HG03064 (cell line): ENCODE measurements at regions not wholly inside any gene's neighbourhood (a gene's known extent, or its start where the extent isn't known, plus 50 kb on each side); places are given as distances from the start of the nearest gene placed in this dataset.
"Not testable (repeated sequence)": the region's sequence is repeated elsewhere in the genome, so short reads cannot be mapped to it uniquely, and the experiment has no call there.

Experiments used
- ATAC-seq: cut with Tn5 transposase; IDR thresholded peaks from one replicate; pipeline ENCODE4 v1.9.1; 2021; ENCODE audit warnings: low read depth; ENCODE audit not compliant: unreplicated experiment

DNA sequence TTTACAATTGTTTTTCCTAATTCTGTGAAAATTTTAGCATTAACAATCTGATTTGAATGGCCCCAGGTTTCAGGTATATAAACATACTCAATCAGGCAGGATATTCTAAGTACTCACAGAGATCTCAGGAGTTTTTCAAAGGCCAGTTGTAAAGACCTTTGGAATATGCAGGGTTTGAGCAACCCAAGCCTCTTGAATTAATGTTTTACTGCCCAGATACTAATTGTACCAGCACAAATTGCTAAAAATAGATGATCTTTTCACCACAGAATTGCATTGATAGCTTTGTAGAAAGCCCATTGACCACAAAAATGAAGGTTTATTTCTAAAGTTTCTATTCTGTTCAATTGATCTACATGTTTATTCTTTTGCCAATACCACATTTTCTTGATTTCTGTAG is 186.5 kb downstream of the OSTF1 start:
- no peak for ATAC-seq

DNA sequence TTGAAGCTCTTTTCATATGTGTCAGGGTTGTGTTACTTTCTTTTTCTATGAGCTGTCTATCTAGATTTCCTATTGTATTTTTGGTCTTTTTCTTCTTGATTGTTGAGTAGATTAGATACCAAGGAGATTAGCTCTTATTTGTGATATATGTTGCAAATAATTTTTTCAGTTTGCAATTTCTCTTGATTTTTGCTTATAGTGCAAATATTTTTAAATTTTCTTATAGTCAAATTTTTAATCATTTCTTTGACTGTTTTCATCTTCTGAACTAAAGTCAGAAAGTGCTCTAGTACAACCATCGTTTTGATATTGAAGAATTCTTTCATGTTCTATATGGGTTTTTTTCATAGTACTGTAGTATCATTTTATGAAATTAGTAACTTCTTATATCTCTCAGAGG is 193.7 kb downstream of the OSTF1 start:
- ATAC-seq, result no peak

DNA sequence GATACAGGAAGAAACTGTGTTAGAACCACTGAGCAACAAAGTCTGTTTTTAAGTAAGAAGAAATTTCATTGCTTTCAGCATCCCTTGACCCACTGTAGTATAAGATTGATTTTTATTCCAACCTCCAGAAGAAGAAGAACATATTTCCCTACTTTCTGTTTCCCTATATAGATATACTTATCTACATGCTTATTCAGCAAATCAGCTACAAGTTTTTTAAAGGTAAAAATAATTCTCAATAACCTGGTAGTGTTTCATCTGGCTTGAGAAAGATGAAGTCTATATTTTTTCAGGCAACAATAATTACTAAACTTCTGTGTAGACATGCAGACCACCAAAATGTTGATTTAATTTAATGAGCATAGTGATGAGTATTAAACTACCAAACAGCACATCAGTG is 201.0 kb downstream of the OSTF1 start:
- ATAC-seq, result no peak

DNA sequence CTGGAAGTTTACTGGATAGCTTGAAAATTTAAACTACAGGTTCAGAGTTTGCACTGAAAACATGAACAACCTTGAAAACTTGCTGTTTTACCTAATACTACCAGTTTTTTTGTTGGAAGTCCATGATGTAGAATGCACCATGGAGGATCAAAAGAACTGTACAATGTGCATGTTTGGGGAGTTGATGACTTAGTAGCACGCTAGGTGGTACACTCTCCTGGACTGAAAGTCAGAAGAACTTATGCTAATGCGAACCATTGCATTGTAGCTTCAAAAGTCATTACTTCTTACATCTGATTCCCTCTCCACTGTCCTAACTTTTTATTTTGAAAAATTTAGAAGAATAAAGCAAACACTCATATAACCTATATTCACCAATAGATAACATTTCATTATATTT is 211.0 kb downstream of the OSTF1 start:
- no peak for ATAC-seq

DNA sequence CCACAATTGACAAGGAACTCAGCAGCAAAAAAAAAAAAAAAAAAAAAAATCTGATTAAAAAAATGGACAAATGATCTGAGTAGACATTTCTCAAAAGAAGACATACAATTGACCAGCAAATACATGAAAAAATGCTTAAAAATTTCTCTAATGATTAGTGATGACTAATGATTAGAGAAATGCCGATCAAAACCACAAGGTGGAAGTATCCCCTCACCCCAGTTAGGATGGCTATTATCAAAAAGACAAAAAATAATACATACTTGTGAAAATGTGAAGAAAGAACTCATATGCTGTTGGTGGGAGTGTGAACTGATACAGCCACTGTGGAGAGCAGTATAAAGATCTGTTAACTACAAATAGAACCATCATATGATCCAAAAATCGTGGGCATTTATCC is 245.3 kb downstream of the OSTF1 start:
- ATAC-seq, result no peak

DNA sequence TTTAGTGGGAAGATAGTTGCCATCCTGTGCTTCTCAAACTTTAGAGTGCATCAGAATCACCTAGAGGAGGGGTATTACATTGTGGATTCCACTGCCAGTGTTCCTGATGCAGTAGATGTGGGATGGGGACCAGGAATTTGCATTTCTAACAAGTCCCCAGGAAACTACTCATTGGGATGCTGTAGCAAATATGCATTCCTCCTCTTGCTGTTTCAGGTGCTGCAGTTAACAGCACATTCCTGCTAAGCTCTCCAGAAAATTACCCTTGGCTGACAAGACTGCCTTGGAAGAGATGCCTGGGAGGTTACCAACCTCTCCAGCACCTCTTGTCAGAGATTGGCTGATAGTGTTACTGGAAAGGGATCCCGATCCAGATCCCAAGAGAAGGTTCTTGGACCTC is 270.5 kb downstream of the OSTF1 start:
- ATAC-seq, result no peak

DNA sequence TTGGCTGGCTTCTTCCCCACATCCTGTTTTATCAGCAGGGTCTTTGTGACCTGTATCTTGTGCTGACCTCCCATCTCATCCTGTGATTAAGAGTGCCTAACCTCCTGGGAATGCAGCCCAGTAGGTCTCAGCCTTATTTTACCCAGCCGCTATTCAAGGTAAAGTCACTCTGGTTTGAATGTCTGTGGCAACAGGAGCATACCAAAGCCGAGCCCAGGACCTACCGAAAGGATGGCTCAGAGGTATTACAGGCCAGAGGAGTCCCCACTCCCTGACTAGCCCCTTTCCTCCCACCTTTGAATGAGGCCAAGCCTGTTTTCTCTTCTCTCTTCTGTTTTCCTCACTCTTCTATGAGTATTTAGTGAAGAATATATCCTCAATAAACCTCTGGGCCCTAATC is 271.3 kb downstream of the OSTF1 start:
- ATAC-seq, result no peak

DNA sequence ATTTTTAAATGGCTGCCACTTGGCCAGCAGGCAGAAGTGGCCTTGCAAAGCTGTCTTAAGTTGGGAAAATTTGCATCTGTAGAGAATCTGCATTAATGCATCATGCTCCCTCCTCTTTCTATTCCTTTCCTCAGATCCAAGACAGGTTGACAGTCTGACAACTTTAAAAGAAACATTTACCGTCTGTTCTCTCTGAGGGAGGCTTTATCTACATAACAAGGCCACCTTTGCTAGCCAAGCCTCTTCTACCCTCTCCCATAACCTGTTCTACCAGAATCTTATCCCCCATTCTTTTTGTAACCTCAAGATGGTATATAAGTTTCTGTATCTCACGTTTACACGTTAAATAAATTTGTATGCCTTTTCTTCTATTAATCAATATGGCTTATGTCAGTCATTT is 271.9 kb downstream of the OSTF1 start:
- ATAC-seq, result no peak

DNA sequence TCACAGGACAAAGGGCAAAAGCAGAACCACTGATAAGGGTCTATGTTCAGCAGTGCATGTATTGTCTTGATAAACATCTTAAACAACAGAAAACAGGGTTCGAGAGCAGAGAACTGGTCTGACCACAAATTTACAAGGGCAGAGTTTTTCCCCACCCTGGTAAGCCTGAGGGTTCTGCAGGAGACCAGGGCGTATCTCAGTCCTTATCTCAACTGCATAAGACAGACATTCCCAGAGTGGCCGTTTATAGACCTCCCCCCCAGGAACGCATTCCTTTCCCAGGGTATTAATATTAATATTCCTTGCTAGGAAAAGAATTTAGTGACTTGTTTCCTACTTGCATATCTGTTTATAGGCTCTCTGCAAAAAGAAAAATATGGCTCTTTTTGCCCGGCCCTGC is 274.1 kb downstream of the OSTF1 start:
- ATAC-seq, result not testable (repeated sequence)

DNA sequence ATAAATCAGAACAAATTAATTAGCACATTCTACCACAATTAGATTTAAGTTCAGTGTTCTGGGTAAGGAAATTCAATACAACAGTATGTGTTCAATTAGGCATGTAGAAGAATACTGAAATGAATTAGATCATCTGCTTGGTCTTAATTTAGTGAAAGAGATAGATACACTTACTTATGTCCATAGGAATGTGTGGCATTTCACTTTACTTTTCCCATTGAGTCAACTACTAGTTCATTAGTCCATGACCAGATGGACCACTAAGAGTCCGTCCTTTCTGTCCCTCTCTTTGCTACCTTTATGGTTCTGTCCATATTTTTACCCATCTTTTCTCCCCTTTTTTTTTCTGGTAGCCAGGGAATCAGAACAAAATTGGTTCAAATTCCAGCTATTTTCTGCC is 276.9 kb downstream of the OSTF1 start:
- ATAC-seq, result no peak

DNA sequence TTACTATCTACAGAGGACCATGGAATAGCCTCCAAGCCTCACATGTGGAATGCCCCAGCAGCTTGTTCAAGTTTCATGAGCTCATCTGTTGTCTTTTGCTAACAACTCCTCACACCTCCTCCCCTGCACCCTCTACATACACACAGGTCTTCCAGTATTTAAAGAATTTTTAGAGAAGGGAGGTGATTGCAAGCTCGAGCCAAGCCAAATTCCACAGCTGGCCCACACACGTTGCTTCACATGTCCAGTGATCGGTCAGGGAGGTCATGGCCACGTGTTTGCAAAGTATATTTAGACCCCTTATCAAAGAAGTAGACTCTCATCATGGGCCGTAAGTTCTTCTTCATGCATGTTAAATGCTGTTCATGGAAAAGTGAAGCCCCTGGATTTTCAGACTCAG is 281.7 kb downstream of the OSTF1 start:
- ATAC-seq, result no peak

DNA sequence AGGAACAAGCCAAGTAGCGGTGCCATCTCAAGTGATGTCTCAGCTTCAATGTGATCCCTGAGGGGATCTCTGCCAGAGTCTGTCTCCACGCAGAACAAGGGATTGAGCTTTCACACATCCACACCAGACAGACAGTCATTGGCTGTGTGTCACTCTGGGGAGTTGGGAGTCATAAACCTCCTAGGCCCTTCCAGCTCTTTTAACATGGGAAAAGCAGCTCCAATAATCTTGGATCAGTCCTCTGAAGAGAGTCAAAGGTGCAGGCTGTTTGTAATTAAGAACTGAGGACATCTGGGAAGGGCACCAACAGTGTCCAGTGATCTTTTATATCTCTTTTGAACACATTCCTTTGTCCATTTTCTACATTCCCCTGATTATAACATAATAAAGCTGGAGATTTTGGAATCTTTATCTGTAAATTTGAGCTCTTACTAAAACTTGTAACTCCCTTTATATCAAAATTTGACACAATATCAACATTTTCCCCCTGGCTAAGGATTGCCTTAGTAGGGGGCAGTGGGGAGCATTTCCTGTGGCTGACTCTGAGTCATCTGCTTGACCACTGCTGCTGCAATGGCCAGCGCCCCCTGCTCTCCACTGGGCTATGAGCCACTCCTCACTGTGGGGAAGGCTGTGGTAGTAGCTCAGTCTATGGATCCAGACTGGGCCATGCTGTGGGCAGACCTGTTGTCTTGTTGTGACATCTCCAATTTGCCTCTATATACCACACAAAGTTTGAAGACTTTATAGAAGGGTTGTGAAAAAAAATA is 284.4 kb downstream of the OSTF1 start:
- no peak for ATAC-seq

DNA sequence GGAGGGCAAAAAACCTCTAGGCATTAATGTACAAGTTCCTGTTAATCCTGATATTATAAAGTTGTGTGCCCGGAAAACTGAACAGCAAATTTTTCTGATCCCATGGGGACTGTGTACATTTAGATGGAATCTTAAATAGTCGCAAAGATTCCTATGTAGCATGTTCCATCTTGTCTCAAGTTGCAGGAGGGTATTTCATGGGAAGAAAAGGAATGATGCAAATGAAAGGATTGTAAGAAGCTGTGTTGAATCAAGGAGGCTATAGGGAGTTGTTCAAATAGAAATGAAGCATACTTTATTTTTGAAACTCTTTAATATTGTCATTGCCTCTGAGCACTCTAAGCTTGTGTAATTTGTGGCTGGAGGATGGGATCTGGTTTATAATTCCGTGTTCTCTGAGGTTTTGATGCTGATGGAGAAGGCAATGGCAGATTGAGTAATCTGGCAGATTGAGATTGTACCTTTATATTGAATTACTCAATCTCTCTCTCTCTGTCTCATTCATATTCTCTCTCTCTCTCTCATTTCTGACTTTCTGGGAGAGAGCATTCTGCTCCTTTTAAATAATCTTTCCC is 288.5 kb downstream of the OSTF1 start:
- no peak for ATAC-seq

DNA sequence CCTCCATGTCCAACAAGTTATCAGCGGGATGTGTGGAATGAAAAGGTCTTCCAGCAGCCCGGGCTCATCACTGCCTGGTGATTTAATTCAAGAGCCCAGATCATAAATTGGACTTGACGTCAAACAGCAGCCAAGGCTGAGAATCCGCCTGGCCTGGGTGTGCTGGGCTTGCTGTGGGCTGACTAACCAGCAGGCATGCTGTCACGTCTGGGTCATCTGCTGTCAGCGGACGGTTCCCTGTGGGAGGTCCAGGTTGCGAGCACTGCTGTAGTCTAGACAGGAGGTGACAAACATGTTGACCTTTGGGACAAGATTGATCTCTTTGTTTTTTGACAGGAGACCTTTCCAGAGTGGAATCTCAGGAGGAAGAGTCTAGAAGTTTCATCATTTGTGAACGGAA is 289.7 kb downstream of the OSTF1 start:
- ATAC-seq, result no peak

DNA sequence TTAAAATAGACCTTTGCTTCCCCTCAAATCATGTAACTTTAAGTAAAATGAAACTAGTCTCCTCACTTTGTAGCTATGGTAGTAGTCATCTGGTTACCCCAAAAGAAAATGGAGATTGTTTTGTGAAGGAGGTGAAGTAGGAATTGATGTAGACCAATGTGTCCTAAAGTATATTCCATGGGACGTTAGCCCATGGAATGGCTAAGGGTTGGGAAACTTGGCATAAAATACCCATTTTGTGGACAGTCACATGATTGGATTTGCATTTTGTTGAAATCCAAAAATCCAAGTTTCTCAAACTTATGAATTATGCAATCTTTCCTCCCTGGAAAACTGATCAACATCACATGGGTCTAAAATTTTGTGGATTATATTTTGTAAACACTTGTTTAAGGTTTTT is 290.6 kb downstream of the OSTF1 start:
- ATAC-seq, result no peak

DNA sequence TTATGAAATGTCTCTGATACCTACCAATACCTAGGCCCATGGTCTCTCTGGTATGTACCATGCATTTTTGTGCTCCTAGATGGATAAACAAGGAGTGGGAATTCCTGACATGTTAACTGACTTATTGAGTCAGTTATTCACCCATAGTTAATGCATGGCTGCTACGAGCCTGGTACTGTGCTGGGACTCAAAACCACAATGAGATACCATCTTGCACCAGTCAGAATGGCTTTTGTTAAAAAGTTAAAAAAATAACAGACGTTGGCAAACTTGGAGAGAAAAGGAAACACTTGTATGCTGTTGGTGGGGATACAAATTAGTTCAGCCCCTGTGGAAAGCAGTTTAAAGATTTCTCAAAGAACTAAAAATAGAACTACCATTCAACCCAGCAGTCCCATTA is 293.8 kb downstream of the OSTF1 start:
- no peak for ATAC-seq

DNA sequence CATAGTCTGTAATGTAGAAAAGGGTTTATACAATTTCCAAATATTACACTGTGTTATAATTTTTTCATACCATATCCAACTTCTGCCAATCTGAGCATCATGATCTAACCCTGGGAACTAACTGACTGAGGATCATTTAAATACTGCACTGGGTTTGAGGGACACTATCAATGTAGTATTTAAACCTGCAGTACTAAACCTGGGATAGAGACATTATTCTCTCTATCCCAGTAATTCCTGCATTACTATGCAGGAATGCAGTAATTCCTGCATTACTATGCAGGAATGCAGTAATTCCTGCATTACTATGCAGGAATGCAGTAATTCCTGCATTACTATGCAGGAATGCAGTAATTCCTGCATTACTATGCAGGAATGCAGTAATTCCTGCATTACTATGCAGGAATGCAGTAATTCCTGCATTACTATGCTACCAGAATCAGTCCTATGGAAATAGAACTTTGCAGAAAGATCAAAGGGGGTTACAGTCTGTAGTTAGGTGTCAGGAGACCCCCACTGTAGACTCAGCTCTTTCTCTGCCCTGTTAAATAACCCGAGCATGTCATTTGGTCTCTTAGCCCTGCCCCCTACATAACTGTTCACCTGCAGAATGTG is 295.2 kb downstream of the OSTF1 start:
- not testable (repeated sequence) for ATAC-seq

DNA sequence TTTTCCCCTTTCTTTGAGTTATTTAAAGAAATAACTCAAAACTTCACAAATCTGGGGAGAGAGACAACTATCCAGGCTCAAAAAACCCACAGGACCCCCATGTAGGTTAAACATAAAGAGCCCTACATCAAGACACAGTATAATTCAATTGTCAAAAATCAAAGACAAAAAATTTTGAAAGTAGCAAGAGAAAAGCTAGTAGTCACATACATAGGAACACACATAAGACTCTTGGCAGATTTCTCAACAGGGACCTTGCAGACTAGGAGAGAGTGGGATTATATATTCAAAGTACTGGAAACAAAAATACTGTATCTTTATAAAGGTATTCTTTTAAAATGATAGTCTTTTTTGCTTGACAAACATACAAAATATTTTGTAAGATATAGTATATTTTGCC is 296.9 kb downstream of the OSTF1 start:
- ATAC-seq, result no peak

DNA sequence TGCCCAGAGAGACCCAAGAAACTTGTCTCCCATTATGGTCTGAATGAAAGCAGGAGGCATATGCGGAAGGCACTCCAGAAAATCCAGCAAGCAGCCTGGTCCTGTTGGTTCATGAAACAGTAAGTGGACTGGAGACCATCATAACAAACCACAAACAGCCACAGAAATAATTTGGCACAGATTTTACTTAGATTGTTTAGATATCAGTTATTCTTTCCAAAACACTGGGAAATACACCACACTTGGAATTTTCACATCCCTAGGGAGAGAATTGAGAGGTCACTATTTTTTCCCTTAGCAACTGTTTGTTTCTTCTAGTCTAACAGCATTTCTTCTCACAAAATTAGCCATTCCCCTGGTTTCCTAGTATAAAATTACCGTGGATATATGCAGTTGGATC is 300.8 kb downstream of the OSTF1 start:
- ATAC-seq, result no peak

DNA sequence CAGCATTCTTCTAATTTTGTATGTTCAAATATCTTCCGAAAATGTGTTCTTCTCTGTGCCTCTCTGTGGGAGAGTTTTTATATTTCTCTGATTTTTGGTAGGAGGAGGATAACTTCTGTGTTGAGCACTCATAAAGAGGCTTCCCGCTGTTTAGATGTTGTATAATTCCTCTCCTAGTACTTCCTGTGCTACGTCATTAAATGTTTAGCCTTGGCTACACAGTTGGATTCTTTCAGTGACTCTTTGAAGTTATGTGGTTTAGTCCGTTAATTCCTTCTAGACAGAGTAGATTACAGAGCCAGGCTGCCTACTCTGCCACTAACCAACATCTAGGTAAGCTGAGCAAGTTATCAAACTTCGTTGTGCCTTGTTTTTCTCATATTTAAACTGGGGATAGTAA is 302.6 kb downstream of the OSTF1 start:
- ATAC-seq, result no peak

DNA sequence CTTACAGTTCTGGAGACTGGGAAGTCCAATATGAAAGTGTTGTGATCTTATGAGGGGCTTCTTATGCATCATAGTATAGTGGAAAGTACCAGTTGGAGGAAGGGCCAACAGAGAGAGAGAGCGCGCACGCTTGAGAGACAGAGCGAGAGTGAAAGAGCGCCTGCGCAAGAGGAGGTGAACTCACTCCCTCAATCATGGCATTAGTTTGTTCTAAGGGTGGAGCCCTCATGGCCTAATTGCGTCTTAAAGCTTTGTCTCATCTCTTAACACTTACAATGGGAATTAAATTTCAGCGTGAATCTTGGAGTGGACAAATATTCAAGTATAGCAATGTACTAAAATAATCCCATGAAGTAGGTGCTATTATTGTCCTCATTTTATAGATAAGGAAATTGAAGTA is 303.2 kb downstream of the OSTF1 start:
- ATAC-seq, result no peak

DNA sequence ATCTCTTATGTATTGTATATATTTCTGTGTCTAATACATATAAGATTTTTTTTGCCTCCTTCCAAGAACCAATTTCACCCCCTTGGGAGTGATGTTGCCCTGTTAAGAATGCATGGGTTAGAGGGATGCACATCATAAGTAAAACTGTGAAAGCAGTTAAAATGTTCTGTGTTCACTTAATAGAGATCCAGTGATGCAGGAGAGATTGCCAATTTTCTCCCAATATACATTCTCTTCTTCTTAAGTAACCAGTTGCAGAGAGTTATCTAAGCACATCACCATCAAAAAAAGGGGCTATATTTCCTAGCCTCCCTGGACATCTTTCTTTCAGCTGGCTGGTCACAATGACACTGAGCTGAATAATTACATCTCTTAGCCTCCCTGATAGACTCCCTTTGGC is 307.0 kb downstream of the OSTF1 start:
- ATAC-seq, result no peak
